MCF 10A (cell line): ENCODE measurements at regions not wholly inside any gene's neighbourhood (a gene's known extent, or its start where the extent isn't known, plus 50 kb on each side); places are given as distances from the start of the nearest gene placed in this dataset.

Source experiments
- BruUV-seq: library from RNA; stranded (reverse); fragments of 400-500 nt; replicated peaks from 2 replicates; lab custom pipeline; 2021; lab: Mats Ljungman, UMichigan
- CTCF ChIA-PET: fragments of 300-600 bp; sonication (Branson Sonifier 250); formaldehyde crosslinking; extraction: SDS; loops from one replicate; lab custom pipeline; 2021; ENCODE audit warnings: antibody characterized with exemption, inconsistent platforms; lab: Yijun Ruan, JAX
- POLR2A ChIA-PET: fragments of 300-600, 350-650 bp; sonication (Branson Sonifier 250); formaldehyde crosslinking; extraction: SDS; loops from one replicate; lab custom pipeline; 2020; ENCODE audit warnings: antibody characterized with exemption, inconsistent platforms; lab: Yijun Ruan, JAX
- DNase-seq: peaks from one replicate; pipeline ENCODE4 v3.0.0-alpha.2; 2018; ENCODE audit not compliant: unreplicated experiment
- H3K27ac Mint-ChIP-seq: one replicate; pipeline ENCODE4 v1.8.0; 2022; ENCODE audit warnings: mild to moderate bottlenecking, low read depth, mixed read lengths; ENCODE audit not compliant: unreplicated experiment
- H3K27me3 Mint-ChIP-seq: one replicate; pipeline ENCODE4 v1.8.0; 2022; ENCODE audit warnings: mixed read lengths; ENCODE audit not compliant: insufficient read depth, unreplicated experiment
- H3K36me3 Mint-ChIP-seq: one replicate; pipeline ENCODE4 v1.8.0; 2022; ENCODE audit warnings: mild to moderate bottlenecking, moderate library complexity, mixed read lengths; ENCODE audit not compliant: insufficient read depth, unreplicated experiment
- H3K4me1 Mint-ChIP-seq: one replicate; pipeline ENCODE4 v1.8.0; 2022; ENCODE audit warnings: mixed read lengths; ENCODE audit not compliant: insufficient read depth, unreplicated experiment
- H3K4me3 Mint-ChIP-seq: one replicate; pipeline ENCODE4 v1.8.0; 2022; ENCODE audit warnings: mild to moderate bottlenecking, moderate library complexity, mixed read lengths; ENCODE audit not compliant: unreplicated experiment
- H3K9me3 Mint-ChIP-seq: one replicate; pipeline ENCODE4 v1.8.0; 2022; ENCODE audit warnings: mixed read lengths; ENCODE audit not compliant: unreplicated experiment
- CTCF ChIP-seq: fragments of 200-600 bp; IDR thresholded peaks from one replicate; pipeline ENCODE4 v1.8.0; 2022; ENCODE audit warnings: antibody characterized with exemption, mild to moderate bottlenecking; ENCODE audit not compliant: unreplicated experiment
- intact Hi-C: fragments of 100-400 bp; cut with micrococcal nuclease; formaldehyde crosslinking; loops from 2 replicates; pipeline ENCODE4 v1.14.1; 2022

DNA sequence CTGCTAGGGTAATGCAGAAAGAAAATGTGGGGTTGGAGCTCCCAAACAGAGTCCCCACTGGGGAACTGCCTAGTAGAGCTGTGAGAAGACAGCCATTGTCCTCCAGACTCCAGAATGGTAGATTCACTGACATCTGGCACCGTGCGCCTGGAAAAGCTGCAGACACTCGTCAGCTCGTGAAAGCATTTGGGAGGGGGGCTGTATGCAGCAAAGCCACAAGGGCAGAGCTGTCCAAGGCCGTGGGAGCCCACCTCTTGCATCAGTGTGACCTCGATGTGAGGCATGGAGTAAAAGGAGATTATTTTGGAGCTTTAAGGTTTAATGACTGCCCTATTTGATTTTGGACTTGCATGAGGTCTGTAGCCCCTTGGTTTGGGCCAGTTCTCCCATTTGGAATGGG lies 242.9 kb downstream of the VGLL3 start:
- Mint-ChIP-seq H3K27me3 (no peaks in the 10 kb centered on the region), H3K27ac (no peak overlapping the region), H3K4me1 (no peaks in the 10 kb centered on the region), H3K4me3 (no peak overlapping the region), H3K9me3 (no peaks in the 10 kb centered on the region), H3K36me3 (no peaks in the 10 kb centered on the region)
- ChIA-PET POLR2A (no interaction called here), CTCF (no interaction called here)
- no peak for DNase-seq
- intact Hi-C loops = no loop called here
- BruUV-seq = no TSS peak
- TF ChIP-seq CTCF = no peak

- H3K27me3 Mint-ChIP-seq = no peaks in the 10 kb centered on the region
- no peak for DNase-seq
- H3K36me3 Mint-ChIP-seq = no peaks in the 10 kb centered on the region
- no peak overlapping the region for H3K27ac Mint-ChIP-seq
- no peak for TF ChIP-seq CTCF
- no peaks in the 10 kb centered on the region for H3K4me1 Mint-ChIP-seq
- intact Hi-C loops = no loop called here
- POLR2A ChIA-PET = no interaction called here
- H3K9me3 Mint-ChIP-seq = no peaks in the 10 kb centered on the region
- no TSS peak for BruUV-seq
- no peak overlapping the region for H3K4me3 Mint-ChIP-seq
- CTCF ChIA-PET = no interaction called here
These were observed 246.9 kb downstream of the VGLL3 start for GRCh38 chr3:86744051-86744450.

DNA sequence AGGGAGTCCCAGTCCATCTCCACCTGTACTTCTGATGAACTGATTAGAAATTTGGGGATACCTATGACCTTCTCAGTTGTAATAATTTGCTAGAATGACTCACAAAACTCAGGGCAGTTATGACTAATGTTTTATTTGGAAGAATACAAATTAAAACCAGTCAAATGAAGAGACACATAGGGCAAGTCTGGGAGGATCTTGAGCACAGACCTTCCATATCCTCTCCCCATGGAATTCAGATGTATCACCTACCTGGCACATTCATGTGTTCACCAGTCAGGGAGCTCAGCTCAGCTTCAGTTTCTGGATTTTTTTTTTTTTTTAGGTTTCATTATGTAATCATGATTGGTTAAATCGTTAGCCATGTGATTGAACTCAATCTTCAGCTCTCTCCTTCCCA lies 247.7 kb downstream of the VGLL3 start:
- Mint-ChIP-seq H3K27me3 (no peaks in the 10 kb centered on the region), H3K9me3 (no peaks in the 10 kb centered on the region), H3K4me3 (no peak overlapping the region), H3K4me1 (no peaks in the 10 kb centered on the region), H3K36me3 (no peaks in the 10 kb centered on the region), H3K27ac (no peak overlapping the region)
- CTCF ChIA-PET = no interaction called here
- no peak for TF ChIP-seq CTCF
- BruUV-seq = no TSS peak
- POLR2A ChIA-PET = no interaction called here
- intact Hi-C loops = no loop called here
- peak; percentile 33 for DNase-seq

DNA sequence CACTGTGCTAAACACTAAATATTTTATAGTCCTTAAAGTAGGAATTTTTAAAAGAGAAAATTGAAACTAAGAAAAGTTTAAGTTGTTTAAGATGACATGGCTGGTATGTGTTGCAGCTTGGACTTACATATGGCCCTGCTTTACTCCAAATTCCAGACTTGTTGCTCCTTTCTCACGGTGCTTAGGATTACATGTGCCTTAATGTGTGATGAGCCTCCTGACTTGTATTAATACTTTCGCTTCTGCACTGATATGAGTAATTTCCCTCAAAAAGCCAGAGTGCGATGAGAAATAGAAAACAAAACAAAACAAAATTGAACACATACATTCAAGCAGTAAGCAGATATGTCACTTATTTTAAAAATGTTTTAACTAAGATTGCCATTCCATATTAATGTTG lies 250.2 kb downstream of the VGLL3 start:
- intact Hi-C loops = no loop called here
- no peak for TF ChIP-seq CTCF
- CTCF ChIA-PET = no interaction called here
- no TSS peak for BruUV-seq
- H3K36me3 Mint-ChIP-seq = no peaks in the 10 kb centered on the region
- no peak for DNase-seq
- POLR2A ChIA-PET = no interaction called here
- no peaks in the 10 kb centered on the region for H3K4me1 Mint-ChIP-seq
- no peak overlapping the region for H3K4me3 Mint-ChIP-seq
- no peaks in the 10 kb centered on the region for H3K9me3 Mint-ChIP-seq
- H3K27me3 Mint-ChIP-seq = no peaks in the 10 kb centered on the region
- H3K27ac Mint-ChIP-seq = no peak overlapping the region
